Tibial nerve (tissue), 4 donors: ENCODE measurements at regions not wholly inside any gene's neighbourhood (a gene's known extent, or its start where the extent isn't known, plus 50 kb on each side); places are given as distances from the start of the nearest gene placed in this dataset.

Experiments used
- DNase-seq, 2 donors: peaks; one replicate each; pipeline ENCODE4 v3.0.0-alpha.2; 2019; ENCODE audit warnings: low spot score in 2 of 2
- H3K27ac ChIP-seq, 4 donors: fragments of 200-600 bp; sonication (generic) in 3 of 4; one replicate each; pipeline ENCODE4 v1.5.1; 2017 to 2019; ENCODE audit warnings: mild to moderate bottlenecking in 1 of 4
- H3K27me3 ChIP-seq, 2 donors: fragments of 200-600 bp; sonication (generic) in 1 of 2; one replicate each; pipeline versions ENCODE4 v1.5.1 to v1.6.0; 2017 to 2019
- H3K36me3 ChIP-seq, 3 donors: fragments of 200-600 bp; sonication (generic); one replicate each; pipeline ENCODE4 v1.5.1; 2018 to 2019
- H3K4me1 ChIP-seq, 4 donors: fragments of 200-600 bp; sonication (generic) in 3 of 4; one replicate each; pipeline ENCODE4 v1.5.1; 2017 to 2019
- H3K4me3 ChIP-seq, 4 donors: fragments of 200-600 bp; sonication (generic) in 3 of 4; one replicate each; pipeline ENCODE4 v1.5.1; 2017 to 2019; ENCODE audit warnings: mild to moderate bottlenecking in 1 of 4, moderate library complexity in 1 of 4
- H3K9me3 ChIP-seq, 4 donors: fragments of 200-600 bp; sonication (generic) in 3 of 4; one replicate each; pipeline ENCODE4 v1.5.1; 2017 to 2019
- CTCF ChIP-seq, 5 experiments: fragments of 200-600 bp in 3 of 5; fragments of 450-650 bp in 2 of 5; sonication (generic) in 3 of 5; IDR thresholded peaks; one replicate each; pipeline ENCODE4 v1.5.1; 2016 to 2019; ENCODE audit warnings: antibody characterized with exemption in 5 of 5, mild to moderate bottlenecking in 3 of 5, moderate library complexity in 2 of 5
- EP300 ChIP-seq, 2 donors: sonication (generic); formaldehyde crosslinking; IDR thresholded peaks; one replicate each; pipeline ENCODE4 v1.6.1; 2017; ENCODE audit warnings: antibody characterized with exemption in 2 of 2, mild to moderate bottlenecking in 1 of 2
- POLR2A ChIP-seq, 2 donors: fragments of 450-650 bp; IDR thresholded peaks; one replicate each; pipeline ENCODE4 v1.6.1; 2017; ENCODE audit warnings: antibody characterized with exemption in 2 of 2, mild to moderate bottlenecking in 2 of 2, moderate library complexity in 2 of 2
- WGBS, 2 donors: methylation state at CpG; one replicate each; pipeline ENCODE4 v1.1.5; 2018; 5-methylcytosine and 5-hydroxymethylcytosine counted together

- no peaks in the 10 kb centered on the region for H3K36me3 ChIP-seq
- H3K9me3 ChIP-seq, result no peaks in the 10 kb centered on the region
- H3K4me1 ChIP-seq, result no peaks in the 10 kb centered on the region
- TF ChIP-seq EP300 (IDR thresholded peaks at IDR 0.05) (no peak), POLR2A (IDR thresholded peaks at IDR 0.05) (no peak), CTCF (IDR thresholded peaks at IDR 0.05) (no peak)
- no peak overlapping the region for H3K27ac ChIP-seq
- H3K4me3 ChIP-seq, result no peak overlapping the region
- H3K27me3 ChIP-seq, result no peaks in the 10 kb centered on the region
- WGBS, 2 donors, result 41 to 42% methylated on average over 3 of the region's 3 CpGs
- DNase-seq, result no peak
Observed at GRCh38 chr4:134560728-134561127, 359.1 kb upstream of the PABPC4L start.

GRCh38 chr4:134552063-134552462 lies 350.5 kb upstream of the PABPC4L start:
- Histone ChIP-seq H3K36me3 (no peaks in the 10 kb centered on the region), H3K4me1 (no peaks in the 10 kb centered on the region), H3K27ac (no peak overlapping the region), H3K27me3 (no peaks in the 10 kb centered on the region), H3K9me3 (peaks cover 0 to 23% (median 1%) of the 10 kb centered on the region in 4 donors), H3K4me3 (no peak overlapping the region)
- no peak for DNase-seq
- WGBS, 2 donors, result 47 to 58% methylated on average over 1 of the region's 1 CpG
- no peak for TF ChIP-seq EP300 (IDR thresholded peaks at IDR 0.05)
- no peak for TF ChIP-seq POLR2A (IDR thresholded peaks at IDR 0.05)
- TF ChIP-seq CTCF (IDR thresholded peaks at IDR 0.05), result no peak

GRCh38 chr4:134551348-134551747 lies 349.8 kb upstream of the PABPC4L start:
- Histone ChIP-seq H3K36me3 (no peaks in the 10 kb centered on the region), H3K27me3 (no peaks in the 10 kb centered on the region), H3K4me3 (no peak overlapping the region), H3K27ac (no peak overlapping the region), H3K9me3 (peaks cover 0 to 26% (median 2%) of the 10 kb centered on the region in 4 donors), H3K4me1 (no peaks in the 10 kb centered on the region)
- DNase-seq, result no peak
- TF ChIP-seq EP300 (IDR thresholded peaks at IDR 0.05) (no peak), CTCF (IDR thresholded peaks at IDR 0.05) (no peak)
- 73 to 82% methylated on average over 2 of the region's 2 CpGs for WGBS, 2 donors

- H3K9me3 ChIP-seq, result peaks cover 0 to 29% (median 2%) of the 10 kb centered on the region in 4 donors
- H3K27me3 ChIP-seq, result no peaks in the 10 kb centered on the region
- DNase-seq, result no peak
- TF ChIP-seq CTCF (IDR thresholded peaks at IDR 0.05), result no peak
- no peak for TF ChIP-seq POLR2A (IDR thresholded peaks at IDR 0.05)
- TF ChIP-seq EP300 (IDR thresholded peaks at IDR 0.05), result no peak
- no peak overlapping the region for H3K4me3 ChIP-seq
- no peaks in the 10 kb centered on the region for H3K36me3 ChIP-seq
- no peaks in the 10 kb centered on the region for H3K4me1 ChIP-seq
- no peak overlapping the region for H3K27ac ChIP-seq
Observed at GRCh38 chr4:134548052-134548628, 346.6 kb upstream of the PABPC4L start.

GRCh38 chr4:134546279-134546678 lies 344.7 kb upstream of the PABPC4L start:
- no peak for TF ChIP-seq EP300 (IDR thresholded peaks at IDR 0.05)
- TF ChIP-seq CTCF (IDR thresholded peaks at IDR 0.05), result no peak
- TF ChIP-seq POLR2A (IDR thresholded peaks at IDR 0.05), result no peak
- H3K27me3 ChIP-seq, result no peaks in the 10 kb centered on the region
- H3K4me3 ChIP-seq, result no peak overlapping the region
- no peak for DNase-seq
- 93 to 94% methylated on average over 15 of the region's 15 CpGs for WGBS, 2 donors
- H3K36me3 ChIP-seq, result no peaks in the 10 kb centered on the region
- peaks cover 0 to 29% (median 2%) of the 10 kb centered on the region in 4 donors for H3K9me3 ChIP-seq
- no peak overlapping the region for H3K27ac ChIP-seq
- no peaks in the 10 kb centered on the region for H3K4me1 ChIP-seq
